Inferior parietal cortex (tissue), 1 donor: ENCODE measurements at regions not wholly inside any gene's neighbourhood (a gene's known extent, or its start where the extent isn't known, plus 50 kb on each side); places are given as distances from the start of the nearest gene placed in this dataset.

Experiments
- DNase-seq: peaks from one replicate; pipeline ENCODE4 v3.0.0-alpha.2; 2016; ENCODE audit errors: extremely low spot score

DNA sequence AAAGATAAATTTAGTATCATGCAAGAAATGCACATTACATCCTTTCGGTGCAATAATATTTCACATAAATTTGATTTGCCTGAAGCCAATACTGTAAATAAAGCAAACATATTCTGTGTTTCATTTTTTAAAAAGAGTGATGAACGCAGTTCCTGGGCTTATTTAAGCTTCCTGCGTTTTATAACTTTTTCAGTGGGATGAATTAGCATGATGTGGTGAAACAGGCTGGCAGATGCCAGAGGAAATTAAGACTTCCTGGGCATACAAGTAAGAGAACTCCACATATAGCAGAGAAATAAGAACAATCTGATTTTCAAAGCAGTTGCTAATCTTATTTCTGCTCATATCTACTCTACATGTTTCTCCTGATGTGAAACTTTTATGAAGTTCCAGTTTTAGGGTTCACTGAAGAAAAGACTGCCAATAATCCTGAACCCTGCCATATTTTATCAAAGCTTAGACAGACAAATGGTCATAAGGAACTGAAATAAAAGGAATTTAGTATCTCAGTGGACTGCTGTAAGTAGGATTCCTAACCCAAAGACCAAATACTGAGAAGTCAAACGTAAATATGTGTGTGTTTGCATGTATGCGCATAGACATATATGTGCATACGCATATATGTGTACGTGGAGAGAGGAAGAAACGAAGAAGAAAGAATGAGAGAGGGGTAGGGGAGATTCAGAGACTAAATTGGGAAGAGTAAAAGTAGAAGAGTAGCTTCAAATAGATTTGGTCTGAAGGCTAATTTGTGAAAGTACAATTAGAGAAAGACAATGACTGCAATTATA lies 628.6 kb upstream of the CCDC54 start:
- DNase-seq = no peak

DNA sequence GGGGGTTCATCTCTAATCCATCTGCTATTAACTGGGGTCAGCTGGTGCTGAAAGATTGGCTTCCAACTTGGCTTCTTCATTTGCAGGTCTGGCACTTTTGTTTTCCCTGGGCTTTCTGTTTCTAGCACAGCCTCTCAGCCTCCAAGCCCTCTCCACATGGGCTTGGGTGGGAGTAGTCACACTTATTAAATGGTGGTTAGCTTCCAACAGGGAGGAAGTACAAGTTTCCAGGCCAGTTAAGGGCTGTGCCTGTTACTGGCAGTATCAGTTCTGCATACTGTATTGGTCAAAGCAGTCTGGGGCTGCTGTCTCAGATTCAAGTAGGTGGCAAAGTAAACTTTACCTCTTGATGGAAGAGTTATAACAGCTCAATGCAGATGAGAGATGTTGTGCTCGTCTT lies 627.1 kb upstream of the CCDC54 start:
- no peak for DNase-seq

DNA sequence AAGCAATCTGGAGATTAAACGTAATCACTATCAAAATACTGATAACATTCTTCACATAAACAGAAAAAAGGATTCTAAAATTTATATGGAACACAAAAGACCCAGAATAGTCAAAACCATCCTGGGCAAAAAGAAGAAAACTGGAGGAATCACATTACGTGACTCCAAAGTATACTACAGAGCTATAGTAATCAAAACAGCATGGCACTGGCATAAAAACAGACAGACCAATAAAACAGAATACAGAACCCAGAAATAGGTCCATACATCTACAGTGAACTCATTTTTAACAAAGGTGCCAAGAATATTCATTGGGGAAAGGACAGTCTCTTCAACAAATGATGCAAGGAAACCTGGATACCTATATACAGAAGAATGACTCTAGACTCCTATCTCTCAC lies 621.9 kb upstream of the CCDC54 start:
- DNase-seq = no peak

DNA sequence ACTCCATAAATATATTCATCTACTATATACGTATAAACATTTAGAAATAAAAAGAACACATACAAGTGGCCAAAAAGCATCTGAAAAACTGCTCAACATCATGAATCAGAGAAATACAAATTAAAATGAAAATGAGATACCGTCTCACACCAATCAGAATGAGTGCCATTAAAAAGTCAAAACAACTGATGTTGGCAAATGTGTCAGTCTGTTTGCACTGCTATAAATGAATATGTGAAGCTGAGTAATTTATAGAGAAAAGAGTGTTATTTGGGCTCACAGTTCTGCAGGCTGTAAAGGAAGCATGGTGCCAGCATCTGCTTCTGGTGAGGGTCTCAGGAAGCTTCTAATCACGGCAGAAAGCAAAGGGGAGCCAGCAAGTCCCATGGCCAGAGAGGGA lies 620.3 kb upstream of the CCDC54 start:
- DNase-seq = no peak

DNA sequence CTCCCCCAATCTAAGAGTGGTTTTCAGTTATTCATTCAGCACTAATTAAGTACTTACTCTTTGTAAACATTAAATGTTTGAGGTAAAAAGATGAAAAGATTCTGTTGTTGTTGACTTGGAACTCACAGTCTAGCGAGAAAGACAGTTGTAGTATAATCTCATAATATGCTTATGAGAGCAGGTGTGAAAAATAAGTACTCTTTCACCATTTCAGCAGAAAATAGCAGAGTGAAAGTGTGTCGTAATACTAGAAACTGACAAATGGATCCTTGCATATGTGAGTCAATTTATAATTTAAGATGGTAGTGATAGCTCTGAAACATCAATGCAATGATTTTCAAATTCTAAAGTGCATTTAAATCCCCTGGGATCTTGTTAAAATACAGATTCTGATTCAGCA lies 618.8 kb upstream of the CCDC54 start:
- DNase-seq = no peak

DNA sequence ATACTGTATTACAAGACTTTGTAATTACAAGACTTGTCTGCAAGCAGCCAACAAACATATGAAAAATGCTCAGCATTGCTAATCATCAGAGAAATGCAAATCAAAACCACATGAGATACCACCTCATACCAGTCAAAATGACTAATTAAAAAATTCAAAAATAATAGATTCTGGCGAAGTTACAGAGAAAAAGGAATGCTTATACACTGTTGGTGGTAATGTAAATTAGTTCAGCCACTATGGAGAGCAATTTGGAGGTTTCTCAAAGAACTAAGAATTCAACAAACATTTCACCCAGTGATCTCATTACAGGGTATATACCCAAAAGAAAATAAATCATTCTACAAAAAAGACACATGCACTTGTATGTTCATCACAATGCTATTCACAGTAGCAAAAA lies 617.5 kb upstream of the CCDC54 start:
- DNase-seq = no peak

DNA sequence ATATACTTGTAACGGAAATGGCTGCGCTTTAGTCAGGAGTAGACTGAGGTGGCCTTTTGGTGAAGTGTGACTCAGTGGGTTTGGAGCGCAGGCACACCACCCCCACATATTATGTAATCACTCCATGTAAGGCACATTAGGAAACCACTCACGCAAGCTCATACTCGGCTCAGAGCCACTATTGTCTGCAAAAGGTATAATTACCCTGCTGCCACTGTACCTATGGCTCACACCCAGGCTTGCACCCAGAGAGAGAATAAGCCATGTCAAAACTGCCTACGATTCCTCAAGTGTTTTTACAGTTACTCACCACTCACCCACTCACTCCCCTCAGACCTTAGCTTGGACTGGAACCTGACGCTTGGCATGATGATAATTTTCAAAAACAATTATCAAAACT lies 611.9 kb upstream of the CCDC54 start:
- DNase-seq = no peak

DNA sequence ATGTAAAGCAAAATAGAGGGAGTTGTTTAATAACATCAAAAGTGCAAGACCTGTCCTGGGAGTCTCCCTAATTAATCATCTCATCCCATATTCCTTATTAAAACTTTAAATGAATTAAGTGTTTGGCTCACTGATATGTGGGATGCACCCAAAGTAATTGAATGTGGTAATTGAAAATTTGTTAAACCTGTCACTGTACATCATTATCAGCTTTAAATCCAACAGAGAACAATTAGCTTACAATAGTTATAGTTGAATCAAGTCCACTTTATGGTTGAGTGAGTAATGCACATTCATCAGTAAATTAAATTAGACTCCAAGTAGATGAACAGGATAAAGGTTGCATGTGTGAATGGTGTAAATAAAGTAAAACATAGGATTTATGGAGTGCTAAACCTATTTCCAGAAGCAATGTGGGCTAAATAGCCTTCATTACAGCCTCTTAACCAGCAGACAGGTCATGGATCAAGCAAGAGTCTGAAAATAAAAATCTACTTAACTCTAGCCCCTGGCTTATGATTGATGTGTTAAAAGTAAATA lies 608.2 kb upstream of the CCDC54 start:
- DNase-seq = no peak

DNA sequence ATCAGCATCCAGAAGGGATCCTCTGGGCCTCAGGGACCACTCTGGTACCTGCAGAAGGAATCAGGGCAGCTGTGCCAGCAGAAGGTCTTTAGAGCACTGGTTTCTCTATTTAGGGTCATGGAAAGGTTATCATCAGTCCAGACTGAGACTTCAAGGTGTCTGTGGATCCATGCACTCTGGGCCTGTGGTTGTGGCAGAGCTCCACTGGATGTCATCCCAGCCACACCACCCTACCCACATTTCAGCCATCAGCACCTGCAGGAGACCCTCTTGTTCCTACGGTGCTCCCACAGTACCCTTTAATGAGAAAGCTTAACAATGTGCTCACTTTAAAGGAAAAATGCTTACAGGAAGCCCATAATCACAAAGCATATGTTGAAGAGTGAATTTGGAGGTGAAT lies 603.4 kb upstream of the CCDC54 start:
- no peak for DNase-seq

DNA sequence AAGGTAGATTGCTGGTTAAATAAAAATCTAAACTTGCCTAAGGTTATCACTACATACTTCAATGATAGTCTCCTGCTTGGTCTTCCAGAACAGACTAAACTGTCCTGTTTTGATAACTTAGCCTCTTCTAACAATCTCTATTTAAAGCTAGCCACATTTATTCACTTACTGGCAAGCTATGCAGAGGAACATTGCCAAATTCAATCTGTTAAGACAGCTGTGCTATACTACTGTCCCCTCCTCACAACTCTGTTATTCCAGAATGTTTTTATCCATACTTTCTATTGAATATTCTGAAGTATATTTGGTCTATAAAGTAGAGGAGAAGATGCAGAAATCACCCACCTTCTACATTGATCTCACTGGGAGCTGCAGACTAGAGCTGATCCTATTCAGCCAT lies 594.0 kb upstream of the CCDC54 start:
- no peak for DNase-seq

DNA sequence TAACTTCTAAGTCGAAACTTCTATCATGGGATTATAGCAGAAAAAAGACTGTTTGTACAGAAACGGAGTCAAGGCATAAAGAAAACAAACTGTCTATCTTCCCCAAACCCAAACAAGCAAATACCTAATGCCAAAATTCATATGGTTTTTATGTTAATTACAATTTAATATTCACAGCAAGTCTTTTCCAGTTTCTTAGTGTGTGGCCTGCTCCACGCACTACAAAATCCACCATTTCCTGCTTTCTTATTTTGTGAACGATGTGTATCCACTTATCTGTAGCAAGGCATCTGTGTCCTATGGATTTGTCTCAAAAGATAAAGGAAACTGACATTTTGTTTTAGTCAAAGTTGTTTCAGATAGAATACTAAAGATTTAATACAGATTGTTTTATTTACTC lies 588.0 kb upstream of the CCDC54 start:
- no peak for DNase-seq

DNA sequence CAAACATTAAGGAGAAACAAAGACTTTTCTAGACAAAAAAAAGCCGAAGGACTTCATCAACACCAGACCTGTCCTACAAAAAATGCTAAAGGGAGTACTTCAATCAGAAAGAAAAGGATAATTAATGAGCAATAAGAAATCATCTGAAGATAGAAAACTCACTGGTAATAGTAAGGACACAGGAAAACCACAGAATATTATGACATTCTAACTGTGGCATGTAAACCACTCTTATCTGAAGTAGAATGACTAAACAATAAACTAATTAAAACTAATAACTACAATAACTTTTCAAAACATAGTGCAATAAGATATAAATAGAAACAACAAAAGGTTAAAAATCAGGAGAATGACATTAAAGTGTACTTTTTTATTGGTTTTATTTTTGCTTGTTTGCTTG lies 584.5 kb upstream of the CCDC54 start:
- DNase-seq = no peak

DNA sequence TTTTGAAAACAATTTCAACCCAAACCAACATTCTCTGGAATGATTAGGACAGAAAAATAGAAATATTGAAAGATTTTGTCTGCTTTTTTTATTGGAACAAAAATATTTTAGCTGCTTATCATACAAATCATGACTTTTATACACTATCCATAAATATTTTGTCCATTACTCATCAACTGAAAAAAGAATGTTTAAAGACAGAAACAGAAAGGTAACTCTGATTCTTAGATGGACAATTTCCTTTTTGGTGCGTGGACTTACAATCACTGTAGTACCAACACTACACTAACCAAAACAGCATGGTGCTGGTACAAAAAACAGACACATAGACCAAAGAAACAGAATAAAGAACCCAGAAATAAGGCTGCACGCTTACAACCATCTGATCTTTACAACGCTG lies 582.8 kb upstream of the CCDC54 start:
- DNase-seq = no peak

DNA sequence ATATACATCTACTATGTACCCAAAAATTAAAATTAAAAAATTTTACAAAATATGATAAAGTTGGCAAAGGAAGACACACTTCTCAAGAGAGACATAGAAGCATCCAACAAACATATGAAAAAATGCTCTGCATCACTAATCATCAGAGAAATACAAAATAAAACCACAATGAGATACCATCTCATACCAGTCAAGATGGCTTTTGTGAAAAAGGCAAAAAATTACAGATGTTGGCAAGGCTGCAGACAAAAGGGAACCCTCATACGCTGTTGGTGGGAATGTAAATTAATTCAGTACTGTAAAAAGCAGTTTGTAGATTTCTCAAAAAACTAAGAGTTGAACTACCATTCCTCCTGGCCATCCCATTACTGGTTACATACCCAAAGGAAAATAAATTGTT lies 581.7 kb upstream of the CCDC54 start:
- no peak for DNase-seq

DNA sequence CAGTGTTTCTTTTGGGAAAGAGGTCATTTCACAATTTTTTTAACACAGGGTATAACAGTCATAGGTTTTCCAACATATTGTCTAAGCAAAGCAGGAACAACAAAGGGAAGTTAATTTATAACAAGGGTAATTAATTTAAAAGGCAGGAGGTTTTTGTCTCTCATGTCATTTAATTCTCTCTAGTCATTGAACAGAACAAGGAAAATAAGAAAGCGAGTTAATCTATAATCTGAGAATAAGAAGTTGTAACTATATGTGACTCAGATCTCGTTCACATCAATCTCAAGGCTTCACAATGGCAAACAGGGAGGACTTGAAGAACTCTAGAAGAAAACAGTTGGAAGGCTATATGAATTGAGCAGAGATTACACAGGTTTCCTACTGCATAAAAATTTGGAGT lies 579.8 kb upstream of the CCDC54 start:
- DNase-seq = no peak

DNA sequence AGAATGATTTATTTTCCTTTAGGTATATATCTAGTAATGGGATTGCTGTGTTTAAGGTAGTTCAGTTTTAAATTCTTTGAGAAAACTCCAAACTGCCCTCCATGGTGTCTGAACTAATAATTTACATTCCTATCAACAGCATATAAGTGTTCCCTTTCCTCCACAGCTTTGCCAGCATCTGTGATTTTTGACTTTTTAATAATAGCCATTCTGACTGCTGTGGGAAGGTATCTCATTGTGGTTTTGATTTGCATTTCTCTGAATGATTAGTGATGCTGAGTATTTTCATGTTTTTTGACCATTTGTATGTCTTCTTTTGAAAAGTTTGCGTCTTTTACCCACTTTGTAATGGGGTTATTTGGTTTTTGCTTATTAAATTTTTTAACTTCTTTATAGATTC lies 571.6 kb upstream of the CCDC54 start:
- no peak for DNase-seq

DNA sequence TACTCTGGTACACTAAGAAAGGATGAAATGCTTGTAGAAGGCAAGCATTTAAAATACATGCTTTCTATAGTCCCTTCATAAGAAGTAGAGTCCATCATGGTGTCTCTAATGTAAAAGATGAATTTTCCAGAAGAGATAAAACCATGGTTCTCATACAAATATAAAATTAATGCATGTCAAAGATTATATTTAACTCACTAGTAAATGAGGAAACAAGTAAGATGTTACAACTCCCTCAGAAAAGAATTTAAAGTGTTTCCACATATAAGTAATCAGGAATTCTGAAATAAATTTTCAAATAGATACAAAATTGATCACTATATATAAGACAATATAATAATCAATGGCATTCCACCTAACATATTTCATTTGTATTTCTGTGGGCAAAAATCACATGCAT lies 570.3 kb upstream of the CCDC54 start:
- no peak for DNase-seq

DNA sequence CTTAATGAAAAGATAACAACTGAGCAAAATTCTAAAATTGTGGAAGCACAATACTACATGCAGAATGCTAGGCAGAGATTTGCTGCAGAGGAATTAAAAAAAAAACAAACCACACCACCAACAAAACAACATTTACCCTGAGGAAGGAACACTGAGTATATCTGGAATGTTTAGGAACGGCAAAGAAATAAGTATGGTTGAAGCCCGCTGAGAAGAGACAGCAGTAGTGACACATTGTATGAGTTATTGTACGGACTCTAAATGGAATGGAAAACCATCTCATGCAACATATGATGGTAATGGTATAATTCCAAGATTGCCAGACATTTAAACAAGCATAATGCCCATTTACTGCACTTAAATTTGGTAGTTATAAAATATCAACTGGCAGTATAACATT lies 568.2 kb upstream of the CCDC54 start:
- no peak for DNase-seq

DNA sequence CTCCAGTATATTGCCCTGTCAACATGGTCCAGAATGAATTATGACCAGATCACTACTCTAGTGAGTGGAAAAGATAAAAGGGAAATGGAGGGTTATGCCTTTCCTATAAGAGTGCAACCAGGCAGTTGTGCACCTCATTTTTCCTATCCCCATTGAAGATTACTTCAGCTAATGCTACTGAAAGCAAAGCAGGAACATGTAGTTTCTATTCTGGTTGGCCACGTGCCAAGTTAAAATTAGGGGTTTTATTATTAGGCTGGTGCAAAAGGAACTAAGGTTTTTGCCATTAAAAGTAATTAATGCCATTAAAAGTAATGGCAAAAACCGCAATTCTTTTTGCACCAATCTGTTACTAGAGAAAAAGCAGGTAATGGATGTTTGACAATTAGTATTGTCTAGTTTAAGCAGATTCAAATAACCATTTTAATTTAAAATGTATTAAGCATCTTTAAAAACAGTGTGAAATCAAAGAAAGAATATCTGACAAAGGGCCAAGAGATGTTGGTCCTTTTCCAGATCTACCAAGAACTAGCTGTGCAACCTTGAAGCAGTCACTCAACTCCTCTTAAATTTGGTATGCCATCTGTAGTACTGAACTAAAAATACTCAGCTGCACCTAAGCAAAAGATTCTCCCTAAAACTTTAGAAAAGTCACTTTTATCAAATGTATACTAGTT lies 567.5 kb upstream of the CCDC54 start:
- DNase-seq = no peak

DNA sequence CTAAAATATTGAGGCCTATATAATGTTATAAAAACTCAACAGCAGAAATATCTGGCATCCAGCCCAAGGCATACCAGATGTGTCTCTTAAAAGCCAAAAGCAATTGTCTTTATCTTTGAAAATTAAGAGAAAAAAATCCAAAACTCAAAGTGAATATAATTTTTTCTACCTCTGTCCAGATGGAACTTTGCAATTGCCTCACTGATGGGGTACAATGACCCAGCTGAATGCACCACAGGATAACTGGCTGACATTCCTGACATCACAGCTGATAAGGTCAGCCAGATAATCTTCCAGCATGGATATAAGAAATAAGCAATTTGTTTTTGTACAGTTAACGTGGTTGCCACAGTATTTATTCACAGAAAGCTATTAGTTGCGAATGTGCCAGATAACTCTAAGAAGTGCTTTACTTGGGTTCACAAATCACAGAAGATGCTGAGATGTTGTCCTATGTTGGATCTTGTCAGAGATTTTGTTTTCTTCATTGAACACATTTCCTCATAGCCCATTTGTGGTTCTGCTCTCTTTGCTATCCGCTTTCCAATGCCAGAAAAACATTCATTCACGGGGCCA lies 566.9 kb upstream of the CCDC54 start:
- DNase-seq = no peak

DNA sequence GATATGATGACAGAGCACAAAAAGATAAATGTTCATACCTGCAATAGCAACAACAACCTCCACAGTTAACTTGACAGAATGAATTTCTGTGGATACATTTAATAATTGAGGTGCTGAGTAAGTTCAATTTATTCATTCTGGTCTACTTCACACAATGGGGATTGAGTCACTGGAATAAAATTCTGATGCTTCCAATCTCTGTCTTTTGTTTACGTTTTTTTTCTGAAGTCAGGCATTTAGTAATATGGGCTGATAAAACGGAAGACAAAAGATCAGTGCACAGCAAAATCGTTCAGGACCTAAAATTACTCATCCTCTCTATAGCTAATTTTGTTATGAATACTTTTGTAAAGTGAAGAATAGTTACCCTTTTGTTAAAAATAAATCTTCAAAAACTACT lies 565.9 kb upstream of the CCDC54 start:
- no peak for DNase-seq

DNA sequence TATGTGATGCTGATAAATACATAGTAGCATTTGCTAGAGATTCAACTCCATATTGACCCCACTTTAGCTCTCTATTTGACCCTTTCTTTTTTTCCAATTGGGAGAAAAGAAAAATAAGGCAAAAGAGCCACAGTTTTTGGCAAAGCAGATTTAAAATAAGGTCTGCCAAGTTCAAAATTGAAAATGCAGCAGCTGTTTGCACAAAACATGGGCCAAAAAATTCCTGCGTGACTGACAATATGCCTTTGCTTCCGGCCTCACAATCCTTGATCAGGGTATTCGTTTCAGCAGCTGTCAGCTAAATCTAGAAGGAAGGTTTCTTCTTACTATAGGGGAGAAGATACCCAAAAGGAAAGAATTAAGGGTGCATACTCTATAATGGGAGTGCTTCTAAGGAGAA lies 563.5 kb upstream of the CCDC54 start:
- DNase-seq = no peak

DNA sequence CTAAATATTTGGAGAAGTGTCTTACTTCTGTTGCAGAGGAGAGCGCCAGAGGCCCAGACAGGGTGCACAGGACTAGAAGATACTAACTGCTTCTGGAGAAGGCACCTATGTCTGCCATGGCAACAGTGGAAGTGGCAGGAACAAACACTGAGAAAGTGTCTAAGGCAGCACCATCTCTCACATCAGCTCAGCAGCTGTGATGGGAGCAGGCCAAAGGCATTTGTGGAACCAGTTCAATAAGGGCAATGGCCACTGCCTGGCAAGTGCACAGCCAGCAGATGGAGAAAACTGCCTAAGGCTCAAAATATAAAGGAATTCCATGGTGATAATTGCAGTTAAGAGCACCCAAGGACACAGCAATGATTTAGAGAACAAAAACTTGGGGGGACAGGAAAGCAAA lies 563.0 kb upstream of the CCDC54 start:
- DNase-seq = peak; percentile 58
